Endothelial cell of umbilical vein (primary cell): ENCODE measurements at regions not wholly inside any gene's neighbourhood (a gene's known extent, or its start where the extent isn't known, plus 50 kb on each side); places are given as distances from the start of the nearest gene placed in this dataset.

Source experiments
- GATA2 ChIP-seq: IDR thresholded peaks from 2 replicates; pipeline ENCODE4 v1.7.0; 2011; ENCODE audit warnings: low read depth, mild to moderate bottlenecking, moderate library complexity, mixed read lengths, low read length; ENCODE audit not compliant: insufficient read length, insufficient read depth
- JUN ChIP-seq: IDR thresholded peaks from 2 replicates; pipeline ENCODE4 v1.6.1; 2011; ENCODE audit warnings: borderline replicate concordance, low read depth; ENCODE audit not compliant: insufficient read length, insufficient read depth
- POLR2A ChIP-seq: IDR thresholded peaks from 2 replicates; pipeline ENCODE4 v1.6.1; 2012; ENCODE audit warnings: low read depth, mild to moderate bottlenecking, control low read depth, low read length
- TF ChIP-seq, protein P1 (sequence below), 2 donors: IDR thresholded peaks; 1 replicate in 1 of 2; 2 replicates in 1 of 2; pipeline ENCODE4 v1.5.1; 2011; ENCODE audit warnings: low read length in 2 of 2, mild to moderate bottlenecking in 2 of 2, moderate library complexity in 2 of 2, control low read depth in 1 of 2, inconsistent platforms in 1 of 2, low read depth in 1 of 2; ENCODE audit not compliant: insufficient read depth in 1 of 2; ENCODE audit errors: extremely low read depth in 1 of 2

- no peak for TF ChIP-seq POLR2A
- TF ChIP-seq, protein P1, sequence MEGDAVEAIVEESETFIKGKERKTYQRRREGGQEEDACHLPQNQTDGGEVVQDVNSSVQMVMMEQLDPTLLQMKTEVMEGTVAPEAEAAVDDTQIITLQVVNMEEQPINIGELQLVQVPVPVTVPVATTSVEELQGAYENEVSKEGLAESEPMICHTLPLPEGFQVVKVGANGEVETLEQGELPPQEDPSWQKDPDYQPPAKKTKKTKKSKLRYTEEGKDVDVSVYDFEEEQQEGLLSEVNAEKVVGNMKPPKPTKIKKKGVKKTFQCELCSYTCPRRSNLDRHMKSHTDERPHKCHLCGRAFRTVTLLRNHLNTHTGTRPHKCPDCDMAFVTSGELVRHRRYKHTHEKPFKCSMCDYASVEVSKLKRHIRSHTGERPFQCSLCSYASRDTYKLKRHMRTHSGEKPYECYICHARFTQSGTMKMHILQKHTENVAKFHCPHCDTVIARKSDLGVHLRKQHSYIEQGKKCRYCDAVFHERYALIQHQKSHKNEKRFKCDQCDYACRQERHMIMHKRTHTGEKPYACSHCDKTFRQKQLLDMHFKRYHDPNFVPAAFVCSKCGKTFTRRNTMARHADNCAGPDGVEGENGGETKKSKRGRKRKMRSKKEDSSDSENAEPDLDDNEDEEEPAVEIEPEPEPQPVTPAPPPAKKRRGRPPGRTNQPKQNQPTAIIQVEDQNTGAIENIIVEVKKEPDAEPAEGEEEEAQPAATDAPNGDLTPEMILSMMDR (IDR thresholded peaks at IDR 0.05; ENCODE audit: extremely low read depth in 1 of 2, insufficient read depth in 1 of 2, low read depth in 1 of 2, low read length in 2 of 2): no peak
- no peak for TF ChIP-seq JUN
- no peak for TF ChIP-seq GATA2
Observed at GRCh38 chr15:101560722-101561583, 71.4 kb upstream of the PCSK6 start.
